ENCODE measurements at regions not wholly inside any gene's neighbourhood (a gene's known extent, or its start where the extent isn't known, plus 50 kb on each side); places are given as distances from the start of the nearest gene placed in this dataset.

GRCh38 chr5:2388571-2388970 is 362.9 kb downstream of the IRX2 start:
- Histone ChIP-seq H3K9me3 (ENCODE audit: insufficient read depth, low read length) (no peaks in the 10 kb centered on the region), H3K4me3 (ENCODE audit: insufficient read depth, low read length, poor library complexity, severe bottlenecking) (no peak overlapping the region), H3K27ac (ENCODE audit: low read depth, low read length) (no peak overlapping the region), H3K9ac (ENCODE audit: low read length) (no peak overlapping the region), H3K79me2 (ENCODE audit: insufficient read depth, low read length) (no peaks in the 10 kb centered on the region), H3K4me2 (ENCODE audit: low read depth, low read length, poor library complexity, severe bottlenecking) (no peak overlapping the region), H3K36me3 (ENCODE audit: low read length) (no peaks in the 10 kb centered on the region), H3F3A (ENCODE audit: insufficient read depth) (no peaks in the 10 kb centered on the region), H4K20me1 (ENCODE audit: low read depth, low read length) (no peaks in the 10 kb centered on the region), H3K27me3 (ENCODE audit: low read length) (no peaks in the 10 kb centered on the region), H3K9me2 (replicated peaks; ENCODE audit: insufficient read depth, low read length) (no peaks in the 10 kb centered on the region), H2AFZ (ENCODE audit: low read depth, low read length, severe bottlenecking) (no peak overlapping the region)
- TF ChIP-seq CTCF (IDR thresholded peaks at IDR 0.05; ENCODE audit: insufficient read depth, low read length, poor library complexity, severe bottlenecking) (no peak), EZH2phosphoT487 (conservative IDR thresholded peaks at IDR 0.05; ENCODE audit: low read length) (no peak)

GRCh38 chr5:2387634-2388325 is 363.7 kb downstream of the IRX2 start:
- Histone ChIP-seq H4K20me1 (ENCODE audit: low read depth, low read length) (no peaks in the 10 kb centered on the region), H2AFZ (ENCODE audit: low read depth, low read length, severe bottlenecking) (no peak overlapping the region), H3K79me2 (ENCODE audit: insufficient read depth, low read length) (no peaks in the 10 kb centered on the region), H3F3A (ENCODE audit: insufficient read depth) (no peaks in the 10 kb centered on the region), H3K27me3 (ENCODE audit: low read length) (no peaks in the 10 kb centered on the region), H3K4me2 (ENCODE audit: low read depth, low read length, poor library complexity, severe bottlenecking) (no peak overlapping the region), H3K36me3 (ENCODE audit: low read length) (no peaks in the 10 kb centered on the region), H3K9me3 (ENCODE audit: insufficient read depth, low read length) (no peaks in the 10 kb centered on the region), H3K4me3 (ENCODE audit: insufficient read depth, low read length, poor library complexity, severe bottlenecking) (no peak overlapping the region), H3K9ac (ENCODE audit: low read length) (no peak overlapping the region), H3K27ac (ENCODE audit: low read depth, low read length) (no peak overlapping the region), H3K9me2 (replicated peaks; ENCODE audit: insufficient read depth, low read length) (no peaks in the 10 kb centered on the region)
- TF ChIP-seq EZH2phosphoT487 (conservative IDR thresholded peaks at IDR 0.05; ENCODE audit: low read length) (no peak), CTCF (IDR thresholded peaks at IDR 0.05; ENCODE audit: insufficient read depth, low read length, poor library complexity, severe bottlenecking) (no peak)

GRCh38 chr5:2387250-2387633 is 364.2 kb downstream of the IRX2 start:
- Histone ChIP-seq H3K79me2 (ENCODE audit: insufficient read depth, low read length) (no peaks in the 10 kb centered on the region), H2AFZ (ENCODE audit: low read depth, low read length, severe bottlenecking) (no peak overlapping the region), H3K4me3 (ENCODE audit: insufficient read depth, low read length, poor library complexity, severe bottlenecking) (no peak overlapping the region), H3K36me3 (ENCODE audit: low read length) (no peaks in the 10 kb centered on the region), H3K9ac (ENCODE audit: low read length) (no peak overlapping the region), H3K27ac (ENCODE audit: low read depth, low read length) (no peak overlapping the region), H4K20me1 (ENCODE audit: low read depth, low read length) (no peaks in the 10 kb centered on the region), H3K9me2 (replicated peaks; ENCODE audit: insufficient read depth, low read length) (no peaks in the 10 kb centered on the region), H3K4me2 (ENCODE audit: low read depth, low read length, poor library complexity, severe bottlenecking) (no peak overlapping the region), H3F3A (ENCODE audit: insufficient read depth) (no peaks in the 10 kb centered on the region), H3K9me3 (ENCODE audit: insufficient read depth, low read length) (no peaks in the 10 kb centered on the region), H3K27me3 (ENCODE audit: low read length) (no peaks in the 10 kb centered on the region)
- TF ChIP-seq EZH2phosphoT487 (conservative IDR thresholded peaks at IDR 0.05; ENCODE audit: low read length) (no peak), CTCF (IDR thresholded peaks at IDR 0.05; ENCODE audit: insufficient read depth, low read length, poor library complexity, severe bottlenecking) (no peak)
